Osteocyte (in vitro differentiated cells): ENCODE measurements at regions not wholly inside any gene's neighbourhood (a gene's known extent, or its start where the extent isn't known, plus 50 kb on each side); places are given as distances from the start of the nearest gene placed in this dataset.

ENCODE experiments used
- DNase-seq: peaks from one replicate; pipeline ENCODE4 v3.0.0; 2021; ENCODE audit warnings: mixed read lengths; ENCODE audit not compliant: unreplicated experiment; ENCODE audit errors: extremely low spot score
- H3K27ac Mint-ChIP-seq: one replicate; pipeline ENCODE4 v1.8.0; 2021; ENCODE audit warnings: mild to moderate bottlenecking, mixed read lengths; ENCODE audit not compliant: unreplicated experiment
- H3K27me3 Mint-ChIP-seq: one replicate; pipeline ENCODE4 v1.8.0; 2021; ENCODE audit warnings: mixed read lengths; ENCODE audit not compliant: unreplicated experiment
- H3K36me3 Mint-ChIP-seq: one replicate; pipeline ENCODE4 v1.8.0; 2021; ENCODE audit warnings: mixed read lengths; ENCODE audit not compliant: unreplicated experiment
- H3K4me1 Mint-ChIP-seq: one replicate; pipeline ENCODE4 v1.8.0; 2021; ENCODE audit warnings: mixed read lengths; ENCODE audit not compliant: unreplicated experiment
- H3K4me3 Mint-ChIP-seq: one replicate; pipeline ENCODE4 v1.8.0; 2021; ENCODE audit warnings: mild to moderate bottlenecking, moderate library complexity, mixed read lengths; ENCODE audit not compliant: unreplicated experiment
- H3K9me3 Mint-ChIP-seq: one replicate; pipeline ENCODE4 v1.8.0; 2021; ENCODE audit warnings: mixed read lengths; ENCODE audit not compliant: unreplicated experiment
- CTCF ChIP-seq: fragments of 200-600 bp; sonication (generic); IDR thresholded peaks from 2 replicates; pipeline ENCODE4 v1.5.0; 2021; ENCODE audit warnings: antibody characterized with exemption, mild to moderate bottlenecking, moderate library complexity

DNA sequence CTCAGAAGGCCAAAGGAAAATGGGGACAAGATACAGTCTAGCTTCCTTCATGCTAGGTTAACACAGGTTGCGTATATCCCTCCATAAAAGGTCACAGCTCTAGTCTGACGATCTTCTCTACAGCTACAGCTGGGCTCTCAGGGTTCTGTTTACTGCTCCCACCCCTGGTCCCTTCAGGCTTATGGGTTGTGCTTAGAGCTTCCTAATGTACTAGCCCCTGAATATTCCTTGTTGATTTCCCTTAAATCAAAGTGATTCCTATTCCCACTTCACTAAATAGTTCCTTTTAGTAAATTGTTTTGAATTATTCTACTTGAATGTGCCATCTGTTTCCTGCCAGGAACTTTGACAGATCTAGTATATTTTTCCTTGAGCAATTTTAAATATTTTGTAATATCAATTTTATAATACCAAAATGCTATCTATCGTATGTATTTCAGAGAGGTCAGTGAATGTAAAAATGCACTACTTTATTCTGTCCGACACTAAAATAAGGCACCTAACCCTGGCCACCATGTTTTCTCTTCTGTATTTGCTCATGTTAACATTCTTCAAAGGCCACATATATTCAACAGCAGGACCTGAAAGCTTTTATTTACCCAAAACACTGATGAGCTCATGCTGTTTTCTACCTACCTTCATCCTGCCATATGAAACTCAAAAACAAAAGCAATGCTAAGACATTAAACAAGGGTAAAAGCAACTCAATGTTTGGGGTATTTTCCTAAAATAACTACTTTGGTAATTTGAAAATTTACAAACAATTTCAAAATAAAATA is 92.8 kb upstream of the TGFBR2 start:
- no peaks in the 10 kb centered on the region for H3K27me3 Mint-ChIP-seq
- peaks cover 64% of the 10 kb centered on the region for H3K4me1 Mint-ChIP-seq

GRCh38 chr3:30516238-30516637 is 90.2 kb upstream of the TGFBR2 start:
- TF ChIP-seq CTCF: no peak
- no peak for DNase-seq
- Mint-ChIP-seq H3K4me3 (no peak overlapping the region), H3K27ac (no peak overlapping the region), H3K36me3 (no peaks in the 10 kb centered on the region), H3K4me1 (peaks cover 67% of the 10 kb centered on the region), H3K27me3 (no peaks in the 10 kb centered on the region), H3K9me3 (no peaks in the 10 kb centered on the region)

More for the DNA sequence above, 92.8 kb upstream of the TGFBR2 start:
- no peak overlapping the region for H3K4me3 Mint-ChIP-seq
- H3K27ac Mint-ChIP-seq: peak overlapping the region; percentile 18
- H3K9me3 Mint-ChIP-seq: no peaks in the 10 kb centered on the region
- no peak for TF ChIP-seq CTCF
- H3K36me3 Mint-ChIP-seq: no peaks in the 10 kb centered on the region
- no peak for DNase-seq

GRCh38 chr3:30518181-30518864 is 88.1 kb upstream of the TGFBR2 start:
- Mint-ChIP-seq H3K9me3 (no peaks in the 10 kb centered on the region), H3K4me3 (no peak overlapping the region), H3K27me3 (no peaks in the 10 kb centered on the region), H3K4me1 (peaks cover 54% of the 10 kb centered on the region), H3K36me3 (no peaks in the 10 kb centered on the region), H3K27ac (peak overlapping the region; percentile 85)
- no peak for DNase-seq
- peak; percentile 42 for TF ChIP-seq CTCF

- Mint-ChIP-seq H3K4me3 (no peak overlapping the region), H3K9me3 (no peaks in the 10 kb centered on the region), H3K27ac (peak overlapping the region; percentile 85), H3K36me3 (no peaks in the 10 kb centered on the region), H3K27me3 (no peaks in the 10 kb centered on the region), H3K4me1 (peaks cover 51% of the 10 kb centered on the region)
- no peak for DNase-seq
- no peak for TF ChIP-seq CTCF
Measured at GRCh38 chr3:30518872-30519271, 87.5 kb upstream of the TGFBR2 start.

DNA sequence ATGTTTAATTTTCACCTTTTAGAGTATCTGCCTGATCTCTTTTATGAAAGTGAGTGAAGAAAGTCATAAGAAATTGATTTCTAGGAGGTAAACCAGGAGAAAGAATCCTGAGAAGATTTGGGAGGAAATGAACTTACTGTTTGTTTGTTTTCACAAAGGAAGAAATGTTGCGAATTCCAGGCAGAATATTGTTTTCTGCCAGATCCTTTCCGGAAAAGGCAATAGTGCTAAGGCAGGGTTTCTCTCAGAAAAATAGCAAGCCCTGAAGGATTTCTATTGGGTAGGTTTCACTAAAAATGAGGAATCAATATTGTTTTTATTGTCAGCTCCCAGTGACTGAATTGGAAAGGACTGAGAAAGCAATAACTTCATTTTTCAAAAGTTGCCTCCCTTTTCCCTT is 85.7 kb upstream of the TGFBR2 start:
- no peak for DNase-seq
- Mint-ChIP-seq H3K4me3 (no peak overlapping the region), H3K27ac (peak overlapping the region; percentile 59), H3K27me3 (no peaks in the 10 kb centered on the region), H3K4me1 (peaks cover 54% of the 10 kb centered on the region), H3K36me3 (no peaks in the 10 kb centered on the region), H3K9me3 (no peaks in the 10 kb centered on the region)
- TF ChIP-seq CTCF: no peak
